Adrenal gland (tissue), 9 donors: ENCODE measurements at regions not wholly inside any gene's neighbourhood (a gene's known extent, or its start where the extent isn't known, plus 50 kb on each side); places are given as distances from the start of the nearest gene placed in this dataset.

ENCODE experiments used
- DNase-seq, 7 donors: peaks; one replicate each; pipeline ENCODE4 v3.0.0-alpha.2; 2019 to 2020
- H3K27ac ChIP-seq, 5 donors: fragments of 200-600 bp; sonication (generic) in 4 of 5; 1 replicate in 3 of 5; 2 replicates in 2 of 5; pipeline versions ENCODE4 v1.5.1 to v1.8.0; 2016 to 2020; ENCODE audit warnings: mild to moderate bottlenecking in 1 of 5
- H3K27me3 ChIP-seq: fragments of 200-600 bp; 2 replicates; pipeline ENCODE4 v1.8.0; 2021
- H3K36me3 ChIP-seq, 2 donors: fragments of 200-600 bp; replicated peaks in 1 of 2; 1 replicate in 1 of 2; 2 replicates in 1 of 2; pipeline versions ENCODE4 v1.5.1 to v1.8.0; 2018 to 2022
- H3K4me1 ChIP-seq, 2 donors: fragments of 200-600 bp; replicated peaks in 1 of 2; 1 replicate in 1 of 2; 2 replicates in 1 of 2; pipeline versions ENCODE4 v1.5.1 to v1.8.0; 2018 to 2021
- H3K4me3 ChIP-seq, 4 donors: fragments of 200-600 bp; sonication (generic) in 3 of 4; one replicate each; pipeline ENCODE4 v1.5.1; 2016 to 2018
- H3K9me3 ChIP-seq, 3 donors: fragments of 200-600 bp; sonication (generic) in 1 of 3; replicated peaks in 1 of 3; 1 replicate in 2 of 3; 2 replicates in 1 of 3; pipeline versions ENCODE4 v1.5.1 to v1.8.0; 2016 to 2021
- POLR2A ChIP-seq, 2 donors: fragments of 450-650 bp; IDR thresholded peaks; one replicate each; pipeline ENCODE4 v1.6.1; 2017; ENCODE audit warnings: antibody characterized with exemption in 2 of 2, mild to moderate bottlenecking in 2 of 2, moderate library complexity in 1 of 2
- WGBS, 4 donors: extraction: QIAGEN DNeasy Blood & Tissue Kit in 2 of 4; methylation state at CpG; one replicate each; pipeline versions ENCODE4 v1.1.5 to v1.1.7; 2013 to 2017; 5-methylcytosine and 5-hydroxymethylcytosine counted together
- intact Hi-C, 2 donors: fragments of 100-400 bp; cut with DNase I; formaldehyde crosslinking; loops; one replicate each; pipeline versions ENCODE4 v1.14.1 to v1.15.0; 2022 to 2023
- TF ChIP-seq, protein P1 (sequence below), 6 experiments: fragments of 450-650 bp in 4 of 6; fragments of 200-600 bp in 2 of 6; sonication (generic) in 1 of 6; IDR thresholded peaks; 1 replicate in 5 of 6; 2 replicates in 1 of 6; pipeline versions ENCODE4 v1.5.1 to v1.8.0; 2016 to 2021; ENCODE audit warnings: antibody characterized with exemption in 6 of 6, mild to moderate bottlenecking in 2 of 6, moderate library complexity in 1 of 6
- donor health status: healthy with polysubstance abuse.
- donor health status: Bipolar disorder and iron deficiency.
- donor health status: DM: yes; HTN: yes; CAD: no.
- donor health status: DM: no; HTN: no; CAD: no.
- donor health status: DM: no; HTN: no; CAD: no.

DNA sequence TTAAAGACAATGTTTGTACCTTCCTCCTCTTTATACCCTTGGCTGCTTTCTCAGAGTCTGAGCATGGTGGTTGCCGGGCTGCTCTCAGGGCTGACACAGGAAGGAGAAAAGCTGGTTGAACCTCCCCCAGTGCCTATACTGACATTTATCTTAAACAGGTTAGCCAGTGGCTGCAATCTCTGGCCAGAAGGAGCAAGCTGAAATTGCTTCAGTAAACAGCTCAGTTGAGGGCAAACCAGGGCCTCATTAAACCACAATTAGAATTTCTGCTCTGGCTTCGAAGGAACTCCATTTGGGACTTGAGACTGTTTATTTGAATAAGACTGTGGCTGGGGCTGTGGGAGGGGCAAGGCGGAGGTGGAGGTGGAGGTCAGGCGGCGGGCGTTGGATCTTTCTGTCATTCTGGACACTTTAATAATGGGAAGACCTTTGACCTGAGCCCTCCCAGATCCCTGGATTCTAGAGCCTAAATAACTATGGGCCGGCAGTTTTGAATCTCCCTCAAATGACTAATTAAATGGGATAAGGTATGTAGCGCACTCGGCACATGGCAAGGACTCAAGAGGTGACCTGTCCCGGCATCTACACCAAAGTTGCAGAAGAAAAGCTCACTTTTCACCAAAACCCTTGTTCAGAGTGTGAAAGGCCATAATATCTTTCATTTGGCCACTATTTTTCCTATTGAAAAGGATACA, 120.6 kb upstream of the MYCN start:
- 85 to 91% (median 90%) methylated on average over 10 of the region's 10 CpGs for WGBS, 4 donors
- TF ChIP-seq, protein P1, sequence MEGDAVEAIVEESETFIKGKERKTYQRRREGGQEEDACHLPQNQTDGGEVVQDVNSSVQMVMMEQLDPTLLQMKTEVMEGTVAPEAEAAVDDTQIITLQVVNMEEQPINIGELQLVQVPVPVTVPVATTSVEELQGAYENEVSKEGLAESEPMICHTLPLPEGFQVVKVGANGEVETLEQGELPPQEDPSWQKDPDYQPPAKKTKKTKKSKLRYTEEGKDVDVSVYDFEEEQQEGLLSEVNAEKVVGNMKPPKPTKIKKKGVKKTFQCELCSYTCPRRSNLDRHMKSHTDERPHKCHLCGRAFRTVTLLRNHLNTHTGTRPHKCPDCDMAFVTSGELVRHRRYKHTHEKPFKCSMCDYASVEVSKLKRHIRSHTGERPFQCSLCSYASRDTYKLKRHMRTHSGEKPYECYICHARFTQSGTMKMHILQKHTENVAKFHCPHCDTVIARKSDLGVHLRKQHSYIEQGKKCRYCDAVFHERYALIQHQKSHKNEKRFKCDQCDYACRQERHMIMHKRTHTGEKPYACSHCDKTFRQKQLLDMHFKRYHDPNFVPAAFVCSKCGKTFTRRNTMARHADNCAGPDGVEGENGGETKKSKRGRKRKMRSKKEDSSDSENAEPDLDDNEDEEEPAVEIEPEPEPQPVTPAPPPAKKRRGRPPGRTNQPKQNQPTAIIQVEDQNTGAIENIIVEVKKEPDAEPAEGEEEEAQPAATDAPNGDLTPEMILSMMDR (IDR thresholded peaks at IDR 0.05): no peak
- TF ChIP-seq POLR2A (IDR thresholded peaks at IDR 0.05): no peak

DNA sequence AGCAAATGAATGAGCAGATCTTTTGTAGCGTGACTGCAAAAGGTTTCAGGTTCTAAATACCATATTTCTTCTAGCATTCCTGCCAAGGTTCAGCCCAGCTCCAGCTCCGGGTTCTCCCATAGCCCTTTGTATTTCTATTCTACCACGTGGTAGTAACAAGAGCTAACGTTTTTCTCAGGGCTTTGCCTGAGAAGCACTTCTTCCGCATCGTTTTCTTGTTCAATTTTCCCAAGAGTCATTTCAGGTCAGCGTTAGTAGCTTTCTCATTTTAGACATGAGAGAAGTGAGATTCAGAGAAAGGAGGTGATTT, 120.1 kb upstream of the MYCN start:
- no peaks in the 10 kb centered on the region for H3K27me3 ChIP-seq
- intact Hi-C loops: no loop called here
- no peak for TF ChIP-seq POLR2A (IDR thresholded peaks at IDR 0.05)
- TF ChIP-seq, protein P1 (IDR thresholded peaks at IDR 0.05): no peak
- no peaks in the 10 kb centered on the region for H3K36me3 ChIP-seq
- no peak overlapping the region for H3K27ac ChIP-seq
- no peak for DNase-seq
- H3K9me3 ChIP-seq: no peaks in the 10 kb centered on the region
- no peak overlapping the region for H3K4me3 ChIP-seq
- WGBS, 4 donors: 84 to 92% (median 89%) methylated on average over 7 of the region's 7 CpGs
- H3K4me1 ChIP-seq: no peaks in the 10 kb centered on the region

More for the DNA sequence above, 120.6 kb upstream of the MYCN start:
- Histone ChIP-seq H3K36me3 (no peaks in the 10 kb centered on the region), H3K4me3 (no peak overlapping the region), H3K9me3 (no peaks in the 10 kb centered on the region), H3K4me1 (no peaks in the 10 kb centered on the region), H3K27ac (no peak overlapping the region), H3K27me3 (no peaks in the 10 kb centered on the region)
- no peak for DNase-seq
- intact Hi-C loops: no loop called here

DNA sequence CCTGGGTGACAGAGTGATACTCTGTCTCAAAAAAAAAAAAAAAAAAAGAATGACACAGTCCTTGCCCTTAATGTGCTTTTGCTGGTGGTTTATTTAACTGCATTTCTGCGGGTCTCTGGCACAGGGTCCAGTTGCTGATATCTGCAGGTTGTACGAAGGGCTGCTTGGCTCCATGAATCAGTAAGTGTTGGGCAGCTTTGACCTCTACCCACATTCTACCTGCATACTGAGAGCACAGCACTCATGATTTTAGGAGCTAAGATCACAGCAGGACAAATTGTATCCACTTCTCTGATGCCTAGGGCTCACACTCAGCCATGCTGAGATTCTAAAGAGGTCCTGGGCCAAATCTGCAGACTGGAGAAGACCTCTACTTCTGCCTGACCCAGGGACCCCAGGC, 119.4 kb upstream of the MYCN start:
- WGBS, 4 donors: 91 to 100% (median 95%) methylated on average over 2 of the region's 2 CpGs
- intact Hi-C loops: no loop called here
- no peaks in the 10 kb centered on the region for H3K9me3 ChIP-seq
- no peaks in the 10 kb centered on the region for H3K36me3 ChIP-seq
- TF ChIP-seq, protein P1 (IDR thresholded peaks at IDR 0.05): no peak
- no peak for TF ChIP-seq POLR2A (IDR thresholded peaks at IDR 0.05)
- H3K27me3 ChIP-seq: no peaks in the 10 kb centered on the region
- no peak overlapping the region for H3K27ac ChIP-seq
- H3K4me1 ChIP-seq: no peaks in the 10 kb centered on the region
- H3K4me3 ChIP-seq: no peak overlapping the region
- no peak for DNase-seq

DNA sequence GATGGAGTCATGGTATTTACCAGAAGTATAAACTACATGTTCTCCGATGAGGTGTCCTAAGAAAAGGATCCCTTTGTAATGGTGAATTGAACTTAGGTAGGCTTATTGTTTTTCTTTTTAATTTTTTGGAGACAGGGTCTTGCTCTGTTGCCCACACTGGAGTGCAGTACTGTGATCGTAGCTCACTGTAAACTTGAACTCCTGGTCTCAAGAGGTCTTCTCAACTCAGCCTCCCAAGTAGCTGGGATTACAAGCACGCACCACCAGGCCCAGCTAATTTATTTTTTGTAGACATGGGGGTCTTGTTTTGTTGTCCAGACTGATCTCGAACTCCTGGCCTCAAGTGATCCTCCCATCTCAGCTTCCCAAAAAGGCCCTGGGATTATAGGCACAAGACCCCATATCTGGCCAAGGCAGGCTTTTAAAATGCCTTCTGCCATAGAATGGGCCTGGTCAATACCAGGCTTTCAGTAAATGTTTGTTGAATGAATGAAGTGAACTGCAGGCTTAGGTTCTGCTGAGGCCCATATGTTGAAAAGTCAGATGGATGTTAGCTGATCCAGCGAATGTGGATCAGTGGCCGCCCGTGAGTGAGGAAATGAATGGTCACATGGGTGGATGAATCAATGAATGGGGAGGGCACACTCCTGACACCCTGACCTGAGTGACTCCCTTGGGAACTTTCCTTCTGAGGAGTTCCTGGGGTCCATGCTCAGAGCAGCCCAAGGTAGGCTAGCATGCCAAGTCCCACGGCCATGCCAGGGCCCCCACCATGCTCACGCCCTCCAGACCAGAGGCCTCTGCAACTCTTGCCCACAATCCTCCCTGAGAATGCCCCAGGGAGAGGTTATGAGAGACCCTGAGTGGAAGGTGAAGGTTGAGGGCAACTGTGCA, 118.0 kb upstream of the MYCN start:
- TF ChIP-seq POLR2A (IDR thresholded peaks at IDR 0.05): no peak
- TF ChIP-seq, protein P1 (IDR thresholded peaks at IDR 0.05): no peak
- no peak for DNase-seq
- intact Hi-C loops: no loop called here
- no peaks in the 10 kb centered on the region for H3K9me3 ChIP-seq
- no peak overlapping the region for H3K27ac ChIP-seq
- no peaks in the 10 kb centered on the region for H3K4me1 ChIP-seq
- no peaks in the 10 kb centered on the region for H3K36me3 ChIP-seq
- no peak overlapping the region for H3K4me3 ChIP-seq
- WGBS, 4 donors: 90 to 95% (median 93%) methylated on average over 7 to 9 of the region's 9 CpGs
- H3K27me3 ChIP-seq: no peaks in the 10 kb centered on the region
